DND-41 (cell line): ENCODE measurements at regions not wholly inside any gene's neighbourhood (a gene's known extent, or its start where the extent isn't known, plus 50 kb on each side); places are given as distances from the start of the nearest gene placed in this dataset.

ENCODE experiments used
- CTCF ChIP-seq: IDR thresholded peaks from 2 replicates; pipeline ENCODE4 v1.5.1; 2012; ENCODE audit warnings: borderline replicate concordance, low read length, moderate library complexity, mild to moderate bottlenecking; ENCODE audit not compliant: poor library complexity, severe bottlenecking; ENCODE audit errors: extremely low read depth
- EZH2 ChIP-seq: IDR thresholded peaks from 3 replicates; pipeline ENCODE4 v1.6.1; 2012; ENCODE audit warnings: borderline replicate concordance, low read depth, mild to moderate bottlenecking, moderate library complexity, low read length, inconsistent platforms; ENCODE audit not compliant: severe bottlenecking

- TF ChIP-seq CTCF (no peak), EZH2 (no peak)
Measured at GRCh38 chr5:152051499-152052454, 127.1 kb upstream of the GLRA1 start.
